ENCODE measurements at regions not wholly inside any gene's neighbourhood (a gene's known extent, or its start where the extent isn't known, plus 50 kb on each side); places are given as distances from the start of the nearest gene placed in this dataset.

DNA sequence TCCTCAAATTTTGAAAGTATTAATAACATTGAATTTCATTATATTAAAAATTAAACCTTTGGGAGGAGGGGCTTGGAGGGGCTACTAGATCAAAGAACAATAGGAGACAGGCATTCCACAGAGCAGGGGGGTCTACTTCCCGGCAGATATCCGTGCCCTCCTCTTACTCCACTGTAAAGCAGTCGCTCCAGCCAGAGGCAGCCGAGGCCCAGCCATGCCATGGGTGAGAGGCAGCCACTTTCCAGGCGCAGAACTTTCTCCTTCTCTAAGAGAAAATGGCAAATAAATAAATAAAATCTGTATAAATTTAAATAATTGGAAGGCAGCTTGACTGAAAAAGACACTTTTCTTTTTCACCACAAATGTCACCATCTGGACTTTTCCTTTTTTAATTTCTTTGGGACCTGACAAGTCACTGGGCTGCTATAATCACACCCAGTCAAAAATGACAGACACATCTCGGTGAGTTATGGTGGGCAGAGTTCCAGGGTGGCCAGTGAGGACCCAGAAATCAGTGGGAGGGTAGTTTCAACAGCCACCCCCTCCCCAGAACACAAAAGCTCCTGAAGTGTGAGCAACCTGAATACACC, 302.2 kb upstream of the SMARCA2 start:
- H3K27me3 Mint-ChIP-seq = peaks cover 14% of the 10 kb centered on the region
- no peaks in the 10 kb centered on the region for H3K36me3 Mint-ChIP-seq (ENCODE audit: low read depth)
- no peaks in the 10 kb centered on the region for H3K9me3 Mint-ChIP-seq
- CTCF ChIA-PET = no interaction called here
- no peaks in the 10 kb centered on the region for H3K4me1 Mint-ChIP-seq
- POLR2A ChIA-PET = no interaction called here
- H3K27ac Mint-ChIP-seq = no peak overlapping the region
- no peak overlapping the region for H3K4me3 Mint-ChIP-seq
- no peak for DNase-seq

DNA sequence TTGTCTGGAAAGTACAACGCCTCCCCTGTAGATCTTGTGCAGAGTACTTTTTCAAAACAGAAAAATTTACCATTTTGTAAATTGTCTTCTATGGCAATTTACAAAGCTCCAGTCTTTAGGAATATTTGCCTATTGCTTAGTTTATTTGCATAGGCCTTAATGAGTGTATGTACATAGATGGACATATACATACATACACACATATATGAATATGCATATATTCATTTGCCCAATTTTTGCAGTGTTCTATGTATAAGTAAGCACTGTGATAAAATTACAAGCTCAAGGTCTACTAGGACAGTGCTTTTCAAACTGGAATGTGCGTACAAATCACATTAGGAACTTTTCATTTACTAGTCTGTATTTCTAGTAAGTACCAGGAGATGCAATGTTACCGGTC, 301.3 kb upstream of the SMARCA2 start:
- Mint-ChIP-seq H3K4me3 (no peak overlapping the region), H3K27me3 (peaks cover 8% of the 10 kb centered on the region), H3K36me3 (ENCODE audit: low read depth) (no peaks in the 10 kb centered on the region), H3K27ac (no peak overlapping the region), H3K9me3 (no peaks in the 10 kb centered on the region), H3K4me1 (no peaks in the 10 kb centered on the region)
- no peak for DNase-seq
- ChIA-PET POLR2A (no interaction called here), CTCF (no interaction called here)

DNA sequence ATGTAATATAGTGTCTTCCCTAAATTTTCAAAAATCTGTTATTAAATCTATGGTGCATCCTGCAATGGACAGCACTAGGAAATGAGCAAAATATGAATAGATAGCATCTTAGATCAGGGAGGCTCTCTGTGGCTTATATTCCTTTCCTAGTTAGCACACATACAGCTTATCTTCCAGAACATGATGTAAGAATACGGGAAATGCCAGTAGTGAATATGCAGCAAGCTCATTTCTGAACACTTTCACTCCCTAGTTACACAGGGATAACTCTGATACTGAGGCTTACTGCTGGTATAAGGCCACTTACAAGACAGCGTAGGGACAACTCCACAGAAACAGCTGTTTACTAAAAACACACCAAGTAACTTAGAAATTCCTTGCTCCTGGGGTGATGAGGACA, 297.3 kb upstream of the SMARCA2 start:
- no peak for DNase-seq
- CTCF ChIA-PET = no interaction called here
- Mint-ChIP-seq H3K4me1 (no peaks in the 10 kb centered on the region), H3K4me3 (no peak overlapping the region), H3K27me3 (no peaks in the 10 kb centered on the region), H3K27ac (no peak overlapping the region), H3K36me3 (ENCODE audit: low read depth) (no peaks in the 10 kb centered on the region), H3K9me3 (no peaks in the 10 kb centered on the region)
- POLR2A ChIA-PET = no interaction called here

GRCh38 chr9:1718836-1719235, 296.3 kb upstream of the SMARCA2 start:
- ChIA-PET CTCF (no interaction called here), POLR2A (no interaction called here)
- H3K9me3 Mint-ChIP-seq = no peaks in the 10 kb centered on the region
- H3K4me1 Mint-ChIP-seq = no peaks in the 10 kb centered on the region
- no peak overlapping the region for H3K4me3 Mint-ChIP-seq
- no peak for DNase-seq
- H3K27me3 Mint-ChIP-seq = no peaks in the 10 kb centered on the region
- H3K36me3 Mint-ChIP-seq (ENCODE audit: low read depth) = no peaks in the 10 kb centered on the region
- no peak overlapping the region for H3K27ac Mint-ChIP-seq

GRCh38 chr9:1721196-1721595, 294.0 kb upstream of the SMARCA2 start:
- Mint-ChIP-seq H3K9me3 (no peaks in the 10 kb centered on the region), H3K27me3 (no peaks in the 10 kb centered on the region), H3K27ac (no peak overlapping the region), H3K4me1 (no peaks in the 10 kb centered on the region), H3K36me3 (ENCODE audit: low read depth) (no peaks in the 10 kb centered on the region), H3K4me3 (no peak overlapping the region)
- ChIA-PET POLR2A (no interaction called here), CTCF (no interaction called here)
- no peak for DNase-seq

DNA sequence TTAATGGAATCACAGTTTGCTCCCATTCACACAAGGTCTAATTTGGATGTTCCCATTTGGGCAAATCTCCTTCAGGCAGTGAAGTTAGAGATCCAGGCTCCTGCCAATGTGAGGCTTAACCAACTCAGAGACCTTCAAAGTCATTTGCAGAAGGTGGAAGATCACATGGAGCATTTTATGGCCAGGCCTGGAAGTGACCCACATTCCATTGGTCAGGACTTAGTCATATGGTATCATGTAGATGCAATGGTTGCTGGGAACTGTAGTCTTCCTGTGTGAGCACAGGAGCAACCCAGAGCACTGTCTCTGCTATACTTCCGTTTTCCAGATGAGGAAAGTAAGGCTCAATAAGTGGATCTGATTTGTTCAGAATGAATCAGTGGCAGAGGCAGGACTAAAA, 292.7 kb upstream of the SMARCA2 start:
- ChIA-PET POLR2A (no interaction called here), CTCF (no interaction called here)
- Mint-ChIP-seq H3K27me3 (no peaks in the 10 kb centered on the region), H3K9me3 (no peaks in the 10 kb centered on the region), H3K4me1 (no peaks in the 10 kb centered on the region), H3K36me3 (ENCODE audit: low read depth) (no peaks in the 10 kb centered on the region), H3K4me3 (no peak overlapping the region), H3K27ac (no peak overlapping the region)
- no peak for DNase-seq

- no peaks in the 10 kb centered on the region for H3K36me3 Mint-ChIP-seq (ENCODE audit: low read depth)
- ChIA-PET POLR2A (no interaction called here), CTCF (no interaction called here)
- H3K4me3 Mint-ChIP-seq = no peak overlapping the region
- H3K27ac Mint-ChIP-seq = no peak overlapping the region
- no peaks in the 10 kb centered on the region for H3K9me3 Mint-ChIP-seq
- no peak for DNase-seq
- no peaks in the 10 kb centered on the region for H3K4me1 Mint-ChIP-seq
- no peaks in the 10 kb centered on the region for H3K27me3 Mint-ChIP-seq
Measured at GRCh38 chr9:1723522-1724015, 291.6 kb upstream of the SMARCA2 start.

DNA sequence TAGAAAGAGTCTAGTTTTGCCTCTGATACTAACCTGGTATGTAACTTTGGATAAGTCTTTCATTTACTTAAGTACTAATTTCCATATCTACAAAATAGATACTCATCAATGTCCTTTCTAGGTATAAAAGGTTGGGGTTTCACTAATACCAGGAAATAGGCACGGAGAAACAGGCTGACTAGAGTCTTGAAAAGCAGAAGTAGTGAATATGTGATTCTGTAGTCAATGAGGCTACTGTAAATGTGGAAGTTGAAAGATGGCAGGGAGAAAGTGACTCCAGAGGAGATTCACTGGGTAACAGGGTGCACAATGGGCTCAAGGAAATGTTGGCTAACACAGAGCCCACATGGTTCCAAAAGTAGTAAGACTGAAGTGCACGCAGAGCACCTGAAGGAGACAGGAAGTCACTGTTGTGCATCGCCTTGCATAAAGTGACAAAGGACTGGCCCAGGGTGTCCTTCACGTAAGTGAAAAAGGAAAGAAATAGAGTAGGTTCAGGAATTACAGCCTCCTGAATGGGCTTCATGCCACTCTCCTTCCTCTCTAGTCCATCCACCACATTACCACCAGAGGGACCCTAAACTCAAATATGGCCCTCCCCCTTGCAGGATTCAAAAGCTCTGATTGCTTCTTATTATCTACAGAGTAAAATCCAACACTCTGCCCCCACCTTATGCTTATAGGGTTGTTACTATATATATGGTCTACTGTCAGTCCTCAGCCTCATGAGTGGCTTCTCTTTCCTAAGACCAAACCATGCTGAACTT, 288.0 kb upstream of the SMARCA2 start:
- Mint-ChIP-seq H3K9me3 (no peaks in the 10 kb centered on the region), H3K27me3 (no peaks in the 10 kb centered on the region), H3K36me3 (ENCODE audit: low read depth) (no peaks in the 10 kb centered on the region), H3K4me1 (no peaks in the 10 kb centered on the region), H3K27ac (no peak overlapping the region), H3K4me3 (no peak overlapping the region)
- no peak for DNase-seq
- ChIA-PET POLR2A (no interaction called here), CTCF (no interaction called here)

DNA sequence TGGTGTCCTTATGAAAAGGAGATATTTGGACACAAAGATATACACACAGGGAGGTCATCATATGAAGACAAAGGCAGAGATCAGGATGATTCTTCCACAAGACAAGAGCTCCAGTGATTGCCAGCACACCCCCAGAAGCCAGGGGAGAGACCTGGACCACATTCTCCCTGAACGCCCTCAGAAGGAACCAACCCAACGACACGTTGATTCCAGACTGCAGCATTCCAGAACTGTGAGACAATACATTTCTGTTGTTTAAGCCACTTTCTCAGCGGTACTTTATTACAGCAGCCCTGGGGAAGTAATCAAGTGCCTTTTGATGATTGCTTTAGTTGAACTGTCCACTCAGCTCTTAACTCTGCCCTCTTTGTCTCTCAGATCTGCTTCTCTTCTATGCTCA, 285.5 kb upstream of the SMARCA2 start:
- Mint-ChIP-seq H3K4me1 (no peaks in the 10 kb centered on the region), H3K36me3 (ENCODE audit: low read depth) (no peaks in the 10 kb centered on the region), H3K27ac (no peak overlapping the region), H3K9me3 (no peaks in the 10 kb centered on the region), H3K27me3 (no peaks in the 10 kb centered on the region), H3K4me3 (no peak overlapping the region)
- ChIA-PET CTCF (no interaction called here), POLR2A (no interaction called here)
- DNase-seq = no peak

DNA sequence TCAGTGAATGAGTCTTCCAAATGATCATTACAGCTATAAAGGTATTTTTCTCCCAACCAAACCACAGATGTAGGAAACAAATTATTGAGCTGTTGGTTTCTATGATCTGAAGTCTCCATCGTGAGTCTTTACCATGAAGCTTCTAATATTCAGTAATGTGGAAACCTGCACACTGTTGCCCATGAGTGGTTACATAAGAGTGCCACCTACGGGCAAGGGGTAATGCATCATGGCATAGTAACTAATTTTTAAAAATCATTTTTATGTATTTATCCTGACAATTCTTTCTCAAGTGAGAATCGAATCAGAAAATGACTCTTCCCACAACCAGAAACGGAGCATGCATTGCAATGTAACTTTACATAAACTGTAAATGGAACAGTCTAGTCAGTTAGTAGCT, 282.5 kb upstream of the SMARCA2 start:
- H3K27me3 Mint-ChIP-seq = no peaks in the 10 kb centered on the region
- CTCF ChIA-PET = no interaction called here
- H3K4me1 Mint-ChIP-seq = no peaks in the 10 kb centered on the region

GRCh38 chr9:1738511-1739100, 276.5 kb upstream of the SMARCA2 start:
- POLR2A ChIA-PET = no interaction called here
- Mint-ChIP-seq H3K4me1 (no peaks in the 10 kb centered on the region), H3K36me3 (ENCODE audit: low read depth) (no peaks in the 10 kb centered on the region), H3K9me3 (no peaks in the 10 kb centered on the region), H3K27me3 (peaks cover 2% of the 10 kb centered on the region), H3K27ac (no peak overlapping the region), H3K4me3 (no peak overlapping the region)
- DNase-seq = no peak
- CTCF ChIA-PET = no interaction called here

More for the DNA sequence above, 282.5 kb upstream of the SMARCA2 start:
- Mint-ChIP-seq H3K27ac (no peak overlapping the region), H3K9me3 (no peaks in the 10 kb centered on the region), H3K36me3 (ENCODE audit: low read depth) (no peaks in the 10 kb centered on the region), H3K4me3 (no peak overlapping the region)
- POLR2A ChIA-PET = no interaction called here
- no peak for DNase-seq

DNA sequence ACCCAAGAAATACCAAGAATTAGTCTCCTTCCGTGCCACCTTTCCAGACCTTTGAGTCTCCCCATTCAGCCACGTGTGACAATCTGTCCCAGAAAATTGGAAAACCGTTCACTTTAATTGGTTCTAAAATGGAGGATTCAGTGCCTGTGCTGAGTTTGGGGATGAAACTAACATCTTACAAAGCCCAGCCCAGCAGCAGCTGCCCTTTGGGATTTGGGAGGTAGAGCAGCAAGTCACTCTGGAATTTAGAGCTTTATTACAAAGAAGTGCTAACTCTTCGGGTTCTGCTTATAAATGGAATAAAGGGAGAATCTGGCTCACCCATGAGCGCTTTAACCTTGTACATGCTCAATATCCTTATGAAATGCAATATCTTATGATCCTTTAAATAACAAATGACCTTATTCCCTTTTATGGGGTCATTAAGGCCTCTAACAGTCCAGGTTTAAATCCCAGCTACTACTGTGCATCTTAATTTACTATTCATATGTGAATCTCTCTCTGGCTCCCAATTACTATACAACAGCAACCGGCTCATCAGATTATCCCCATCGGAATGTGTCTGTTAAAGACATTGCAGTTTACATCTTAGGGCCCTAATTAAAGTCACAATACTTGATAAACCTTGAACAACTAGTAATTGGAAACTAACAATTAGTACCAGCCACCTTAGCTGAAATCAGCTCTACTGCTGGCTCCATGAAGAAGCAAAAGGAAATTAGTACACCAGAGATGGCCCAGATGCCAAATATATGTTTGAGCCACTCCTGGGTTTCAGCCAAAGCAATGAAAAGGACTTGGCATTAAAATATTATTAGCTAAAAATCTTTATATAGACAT, 271.8 kb upstream of the SMARCA2 start:
- POLR2A ChIA-PET = no interaction called here
- CTCF ChIA-PET = interaction anchor here (0.6 kb wide), 1 partner anchor 344 kb away, joined by 4 read pairs; no protein-coding TSS in a partner anchor

DNA sequence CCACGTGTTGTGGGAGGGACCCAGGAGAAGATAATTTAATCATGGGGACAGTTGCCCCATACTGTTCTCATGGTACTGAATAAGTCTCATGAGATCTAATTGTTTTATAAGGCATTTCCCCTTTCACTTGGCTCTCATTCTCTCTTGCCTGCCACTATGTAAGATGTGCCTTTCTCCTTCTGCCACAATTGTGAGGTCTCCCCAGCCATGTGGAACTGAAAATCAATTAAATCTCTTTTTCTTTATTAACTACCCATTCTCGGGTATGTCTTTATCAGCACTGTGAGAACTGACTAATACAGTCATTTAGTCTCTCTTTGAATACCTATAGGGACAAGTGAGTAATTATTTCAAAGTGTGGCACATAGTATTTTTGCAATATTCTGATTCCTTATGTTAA, 269.2 kb upstream of the SMARCA2 start:
- no peak overlapping the region for H3K4me3 Mint-ChIP-seq
- no peak overlapping the region for H3K27ac Mint-ChIP-seq
- peaks cover 8% of the 10 kb centered on the region for H3K27me3 Mint-ChIP-seq
- ChIA-PET POLR2A (no interaction called here), CTCF (no interaction called here)
- H3K36me3 Mint-ChIP-seq (ENCODE audit: low read depth) = no peaks in the 10 kb centered on the region
- no peaks in the 10 kb centered on the region for H3K4me1 Mint-ChIP-seq
- no peak for DNase-seq
- no peaks in the 10 kb centered on the region for H3K9me3 Mint-ChIP-seq

More for the DNA sequence above, 271.8 kb upstream of the SMARCA2 start:
- peaks cover 8% of the 10 kb centered on the region for H3K27me3 Mint-ChIP-seq
- H3K4me1 Mint-ChIP-seq = no peaks in the 10 kb centered on the region
- no peak overlapping the region for H3K27ac Mint-ChIP-seq
- no peak for DNase-seq
- no peak overlapping the region for H3K4me3 Mint-ChIP-seq
- H3K36me3 Mint-ChIP-seq (ENCODE audit: low read depth) = no peaks in the 10 kb centered on the region
- no peaks in the 10 kb centered on the region for H3K9me3 Mint-ChIP-seq
